SK-N-SH (cell line): ENCODE measurements at regions not wholly inside any gene's neighbourhood (a gene's known extent, or its start where the extent isn't known, plus 50 kb on each side); places are given as distances from the start of the nearest gene placed in this dataset.

ENCODE experiments used
- CTCF ChIA-PET: fragments of 300-600, 350-600 bp; formaldehyde crosslinking; extraction: SDS; loops from one replicate; lab custom pipeline; 2021; lab: Yijun Ruan, JAX
- POLR2A ChIA-PET: fragments of 350-600 bp; sonication (Branson Sonifier 250); formaldehyde crosslinking; extraction: SDS; loops from one replicate; lab custom pipeline; 2020; ENCODE audit warnings: antibody characterized with exemption, inconsistent platforms; lab: Yijun Ruan, JAX
- DNase-seq: peaks from one replicate; pipeline ENCODE4 v3.0.0; 2012
- H2AFZ ChIP-seq: fragments of 200-600 bp; sonication (generic); 2 replicates; pipeline ENCODE4 v1.8.1; 2016; ENCODE audit warnings: antibody characterized with exemption, mild to moderate bottlenecking, low read depth
- H3F3A ChIP-seq: fragments of 200-600 bp; sonication (generic); replicated peaks from 2 replicates; pipeline ENCODE3; 2016; ENCODE audit warnings: antibody characterized with exemption, mild to moderate bottlenecking; ENCODE audit not compliant: insufficient read depth
- H3K27ac ChIP-seq, 2 experiments: fragments of 200-500 bp in 1 of 2; fragments of 200-600 bp in 1 of 2; sonication (Bioruptor generic) in 1 of 2; sonication (generic), shearing (Covaris generic) in 1 of 2; 2 replicates each; pipeline versions ENCODE4 v1.5.1 to v1.6.1; 2014 to 2016; ENCODE audit warnings: low read depth in 2 of 2, inconsistent platforms in 1 of 2, low read length in 1 of 2, mild to moderate bottlenecking in 1 of 2, mixed read lengths in 1 of 2
- H3K27me3 ChIP-seq: fragments of 200-600 bp; sonication (generic), shearing (Covaris generic); 2 replicates; pipeline ENCODE4 v1.6.1; 2016; ENCODE audit warnings: mixed run types; ENCODE audit not compliant: insufficient read depth
- H3K36me3 ChIP-seq, 2 experiments: fragments of 200-500 bp in 1 of 2; fragments of 200-600 bp in 1 of 2; sonication (Bioruptor generic) in 1 of 2; sonication (generic) in 1 of 2; replicated peaks in 1 of 2; 2 replicates each; pipeline versions ENCODE3 to v1.5.1; 2014 to 2016; ENCODE audit warnings: low read length in 1 of 2, mild to moderate bottlenecking in 1 of 2; ENCODE audit not compliant: insufficient read depth in 2 of 2, control insufficient read depth in 1 of 2
- H3K4me1 ChIP-seq, 2 experiments: fragments of 200-500 bp in 1 of 2; fragments of 200-600 bp in 1 of 2; sonication (Bioruptor generic) in 1 of 2; sonication (generic), shearing (Covaris generic) in 1 of 2; 2 replicates each; pipeline versions ENCODE4 v1.5.1 to v1.6.1; 2014 to 2016; ENCODE audit warnings: low read depth in 1 of 2, low read length in 1 of 2, mixed run types in 1 of 2; ENCODE audit not compliant: insufficient read depth in 2 of 2, control insufficient read depth in 1 of 2
- H3K4me2 ChIP-seq: fragments of 200-600 bp; sonication (generic), shearing (Covaris generic); 2 replicates; pipeline ENCODE4 v1.6.1; 2017; ENCODE audit warnings: mixed run types
- H3K4me3 ChIP-seq, 2 experiments: fragments of 200-500 bp in 1 of 2; fragments of 200-600 bp in 1 of 2; sonication (Bioruptor generic) in 1 of 2; sonication (generic), shearing (Covaris generic) in 1 of 2; 2 replicates each; pipeline versions ENCODE4 v1.5.1 to v1.8.1; 2014 to 2016; ENCODE audit warnings: low read depth in 2 of 2, inconsistent platforms in 1 of 2, low read length in 1 of 2, mild to moderate bottlenecking in 1 of 2, mixed read lengths in 1 of 2, moderate library complexity in 1 of 2
- H3K79me2 ChIP-seq: fragments of 200-600 bp; sonication (generic); 2 replicates; pipeline ENCODE4 v1.8.1; 2017; ENCODE audit warnings: mild to moderate bottlenecking; ENCODE audit not compliant: insufficient read depth
- H3K9ac ChIP-seq: fragments of 200-600 bp; sonication (generic); 2 replicates; pipeline ENCODE4 v1.6.1; 2017; ENCODE audit warnings: mixed run types
- H3K9me2 ChIP-seq: fragments of 200-600 bp; sonication (generic); 2 replicates; pipeline ENCODE4 v1.6.1; 2017; ENCODE audit warnings: mixed run types
- H3K9me3 ChIP-seq: fragments of 200-600 bp; sonication (generic); 2 replicates; pipeline ENCODE4 v1.6.1; 2017; ENCODE audit warnings: mixed run types, mild to moderate bottlenecking, moderate library complexity
- H4K20me1 ChIP-seq: fragments of 200-600 bp; sonication (generic); 2 replicates; pipeline ENCODE4 v1.6.1; 2017; ENCODE audit warnings: mild to moderate bottlenecking, mixed run types; ENCODE audit not compliant: insufficient read depth
- CTCF ChIP-seq: fragments of 200-600 bp; sonication (generic); IDR thresholded peaks from 2 replicates; pipeline ENCODE4 v1.6.1; 2017; ENCODE audit warnings: antibody characterized with exemption, mild to moderate bottlenecking, moderate library complexity
- FOSL2 ChIP-seq: IDR thresholded peaks from 2 replicates; pipeline ENCODE4 v1.4.0; 2012; ENCODE audit warnings: low read depth, mild to moderate bottlenecking, moderate library complexity, borderline replicate concordance
- GABPA ChIP-seq: IDR thresholded peaks from 2 replicates; pipeline ENCODE4 v1.4.0; 2012; ENCODE audit warnings: low read depth, mild to moderate bottlenecking
- IRF3 ChIP-seq: fragments of 150-350 bp; IDR thresholded peaks from 2 replicates; pipeline ENCODE4 v1.6.1; 2016; ENCODE audit warnings: mild to moderate bottlenecking, low read depth, low read length
- JUND ChIP-seq: IDR thresholded peaks from 2 replicates; pipeline ENCODE4 v1.4.0; 2012
- MXI1 ChIP-seq: IDR thresholded peaks from 2 replicates; pipeline ENCODE4 v1.6.1; 2012; ENCODE audit warnings: mild to moderate bottlenecking, low read depth, low read length, improper control_type of control experiment
- NRF1 ChIP-seq: IDR thresholded peaks from 2 replicates; pipeline ENCODE4 v1.6.1; 2012; ENCODE audit warnings: low read depth, mild to moderate bottlenecking, low read length
- PBX3 ChIP-seq: IDR thresholded peaks from 2 replicates; pipeline ENCODE4; 2012
- RCOR1 ChIP-seq: fragments of 150-350 bp; IDR thresholded peaks from 2 replicates; pipeline ENCODE4 v1.6.1; 2017; ENCODE audit warnings: antibody characterized with exemption, low read length
- REST ChIP-seq: IDR thresholded peaks from 2 replicates; pipeline ENCODE4 v1.6.1; 2012; ENCODE audit warnings: mild to moderate bottlenecking, low read depth, low read length, moderate library complexity
- RFX5 ChIP-seq: IDR thresholded peaks from 2 replicates; pipeline ENCODE4 v1.6.1; 2012; ENCODE audit warnings: mild to moderate bottlenecking, improper control_type of control experiment, low read length
- SMC3 ChIP-seq: IDR thresholded peaks from 2 replicates; pipeline ENCODE4 v1.6.1; 2012; ENCODE audit warnings: low read depth, low read length, improper control_type of control experiment
- TAF1 ChIP-seq: IDR thresholded peaks from 2 replicates; pipeline ENCODE4 v1.6.1; 2012; ENCODE audit warnings: low read depth, mild to moderate bottlenecking, low read length, moderate library complexity, borderline replicate concordance
- TEAD4 ChIP-seq: IDR thresholded peaks from 2 replicates; pipeline ENCODE4 v1.4.0; 2012; ENCODE audit warnings: mild to moderate bottlenecking, borderline replicate concordance; ENCODE audit not compliant: insufficient read depth
- YY1 ChIP-seq: IDR thresholded peaks from 2 replicates; pipeline ENCODE4 v1.4.0; 2012; ENCODE audit warnings: low read depth, mild to moderate bottlenecking
- ZBTB33 ChIP-seq: IDR thresholded peaks from 2 replicates; pipeline ENCODE4 v1.4.0; 2012; ENCODE audit warnings: low read depth, borderline replicate concordance

GRCh38 chr12:17084831-17085230, 478.9 kb upstream of the LMO3 start:
- CTCF ChIA-PET = no interaction called here
- TF ChIP-seq TAF1 (no peak), PBX3 (no peak), REST (no peak), RCOR1 (no peak), IRF3 (no peak), TEAD4 (no peak), JUND (no peak), NRF1 (no peak), SMC3 (no peak), YY1 (no peak), RFX5 (no peak), GABPA (no peak), ZBTB33 (no peak), CTCF (no peak), MXI1 (no peak), FOSL2 (no peak)
- Histone ChIP-seq H3K27ac (no peak overlapping the region), H3K9ac (no peak overlapping the region), H2AFZ (no peak overlapping the region), H3K4me3 (no peak overlapping the region), H4K20me1 (no peaks in the 10 kb centered on the region), H3F3A (no peaks in the 10 kb centered on the region), H3K4me2 (no peak overlapping the region), H3K9me3 (peaks cover 11% of the 10 kb centered on the region; the same call in 1 of the 2 replicates), H3K36me3 (no peaks in the 10 kb centered on the region), H3K9me2 (no peaks in the 10 kb centered on the region), H3K79me2 (no peaks in the 10 kb centered on the region), H3K4me1 (no peaks in the 10 kb centered on the region), H3K27me3 (no peaks in the 10 kb centered on the region)
- POLR2A ChIA-PET = no interaction called here
- DNase-seq = no peak
